Right lobe of liver (tissue), 6 donors: ENCODE measurements at regions not wholly inside any gene's neighbourhood (a gene's known extent, or its start where the extent isn't known, plus 50 kb on each side); places are given as distances from the start of the nearest gene placed in this dataset.
A peak's percentile ranks its signal among the peaks of the same experiment; 100 is the strongest.

Source experiments
- ATAC-seq, 4 donors: fragments of 200-7000 bp; cut with Tn5 transposase; one replicate each; pipeline ENCODE4 v1.9.1; 2020; ENCODE audit warnings: mild to moderate bottlenecking in 4 of 4, moderate library complexity in 4 of 4
- DNase-seq, 3 donors: peaks; one replicate each; pipeline ENCODE4 v3.0.0-alpha.2; 2020
- H3K27ac ChIP-seq, 3 donors: fragments of 200-600 bp; one replicate each; pipeline ENCODE4 v1.8.0; 2022
- H3K27me3 ChIP-seq, 2 donors: fragments of 200-600 bp; one replicate each; pipeline ENCODE4 v1.8.0; 2022
- H3K36me3 ChIP-seq, 4 donors: fragments of 200-600 bp; sonication (generic) in 1 of 4; one replicate each; pipeline versions ENCODE4 v1.5.1 to v1.8.0; 2017 to 2022; ENCODE audit warnings: control low read depth in 1 of 4
- H3K4me1 ChIP-seq, 4 donors: fragments of 200-600 bp; sonication (generic) in 1 of 4; one replicate each; pipeline versions ENCODE4 v1.5.1 to v1.8.0; 2017 to 2022; ENCODE audit warnings: control low read depth in 1 of 4
- H3K4me3 ChIP-seq, 3 donors: fragments of 200-600 bp; one replicate each; pipeline ENCODE4 v1.8.0; 2022
- H3K9me3 ChIP-seq, 4 donors: fragments of 200-600 bp; sonication (generic) in 1 of 4; one replicate each; pipeline versions ENCODE4 v1.5.1 to v1.8.0; 2017 to 2022; ENCODE audit warnings: control low read depth in 1 of 4
- CTCF ChIP-seq, 4 donors: fragments of 200-600 bp in 3 of 4; fragments of 450-650 bp in 1 of 4; IDR thresholded peaks; one replicate each; pipeline versions ENCODE4 v1.5.1 to v1.8.0; 2016 to 2022; ENCODE audit warnings: antibody characterized with exemption in 4 of 4, mild to moderate bottlenecking in 2 of 4
- POLR2A ChIP-seq: fragments of 450-650 bp; IDR thresholded peaks from one replicate; pipeline ENCODE4 v1.6.1; 2017; ENCODE audit warnings: antibody characterized with exemption, mild to moderate bottlenecking
- WGBS: methylation state at CpG from one replicate; pipeline ENCODE4 v1.1.6; 2018; ENCODE audit warnings: low coverage, low lambda C conversion rate; ENCODE audit not compliant: insufficient coverage; ENCODE audit errors: missing lambda C conversion rate; 5-methylcytosine and 5-hydroxymethylcytosine counted together
- intact Hi-C, 2 donors: fragments of 100-400 bp; cut with DNase I; formaldehyde crosslinking; loops; one replicate each; pipeline versions ENCODE4 v1.11.2 to v1.14.1; 2022
- donor health status: DM: no; HTN: yes; CAD: no.
- donor health status: DM: no; HTN: no; CAD: no.
- donor health status: DM: no; HTN: no; CAD: no.
- donor health status: DM: no; HTN: yes; CAD: no.
- donor health status: DM: no; HTN: yes; CAD: no.

- Histone ChIP-seq H3K9me3 (no peaks in the 10 kb centered on the region), H3K36me3 (no peaks in the 10 kb centered on the region), H3K4me1 (no peaks in the 10 kb centered on the region), H3K27me3 (no peaks in the 10 kb centered on the region), H3K4me3 (no peak overlapping the region), H3K27ac (peak overlapping the region in 1 of 3 donors; percentile 3)
- no peak for TF ChIP-seq POLR2A
- no peak for TF ChIP-seq CTCF (IDR thresholded peaks at IDR 0.05)
- intact Hi-C loops: no loop called here
- no peak for DNase-seq
- ATAC-seq: no peak
- no CpG with 5 or more reads among the region's 6 CpGs for whole genome bisulfite sequencing
Measured at GRCh38 chr2:46813020-46813415, 102.6 kb downstream of the MCFD2 start.
